ENCODE measurements at regions not wholly inside any gene's neighbourhood (a gene's known extent, or its start where the extent isn't known, plus 50 kb on each side); places are given as distances from the start of the nearest gene placed in this dataset.

- ATAC-seq (peak; percentile 52), DNase-seq (no peak)
- intact Hi-C loops (cut with DNase I, micrococcal nuclease) = no loop called here
- Histone ChIP-seq H3K9me3 (no peaks in the 10 kb centered on the region), H3K36me3 (ENCODE audit: low read depth) (no peaks in the 10 kb centered on the region), H3K4me1 (ENCODE audit: low read depth) (peaks cover 4% of the 10 kb centered on the region), H3K4me3 (no peak overlapping the region)
- no peak for TF ChIP-seq CTCF (IDR thresholded peaks at IDR 0.05)
These were observed 173.0 kb upstream of the E2F7 start for GRCh38 chr12:77238335-77238734.

GRCh38 chr12:77237896-77238295 is 172.5 kb upstream of the E2F7 start:
- Histone ChIP-seq H3K4me1 (ENCODE audit: low read depth) (peaks cover 4% of the 10 kb centered on the region), H3K9me3 (no peaks in the 10 kb centered on the region), H3K36me3 (ENCODE audit: low read depth) (no peaks in the 10 kb centered on the region), H3K4me3 (no peak overlapping the region)
- intact Hi-C loops (cut with DNase I, micrococcal nuclease) = no loop called here
- ATAC-seq (no peak), DNase-seq (no peak)
- TF ChIP-seq CTCF (IDR thresholded peaks at IDR 0.05) = no peak

- no peaks in the 10 kb centered on the region for H3K9me3 ChIP-seq
- intact Hi-C loops (cut with DNase I, micrococcal nuclease) = no loop called here
- H3K4me3 ChIP-seq = no peak overlapping the region
- H3K4me1 ChIP-seq (ENCODE audit: low read depth) = peaks cover 4% of the 10 kb centered on the region
- DNase-seq (no peak), ATAC-seq (no peak)
- no peak for TF ChIP-seq CTCF (IDR thresholded peaks at IDR 0.05)
- H3K36me3 ChIP-seq (ENCODE audit: low read depth) = no peaks in the 10 kb centered on the region
These were observed 170.7 kb upstream of the E2F7 start for GRCh38 chr12:77236066-77236465.

- H3K4me1 ChIP-seq (ENCODE audit: low read depth) = no peaks in the 10 kb centered on the region
- no peak for DNase-seq
- intact Hi-C loops (cut with DNase I, micrococcal nuclease) = no loop called here
- ATAC-seq = no peak
- H3K4me3 ChIP-seq = no peak overlapping the region
- no peaks in the 10 kb centered on the region for H3K36me3 ChIP-seq (ENCODE audit: low read depth)
- H3K9me3 ChIP-seq = no peaks in the 10 kb centered on the region
- no peak for TF ChIP-seq CTCF (IDR thresholded peaks at IDR 0.05)
These were observed 166.7 kb upstream of the E2F7 start for GRCh38 chr12:77232045-77232444.

GRCh38 chr12:77231501-77231918 is 166.1 kb upstream of the E2F7 start:
- Histone ChIP-seq H3K4me1 (ENCODE audit: low read depth) (no peaks in the 10 kb centered on the region), H3K9me3 (no peaks in the 10 kb centered on the region), H3K36me3 (ENCODE audit: low read depth) (no peaks in the 10 kb centered on the region), H3K4me3 (no peak overlapping the region)
- no peak for TF ChIP-seq CTCF (IDR thresholded peaks at IDR 0.05)
- ATAC-seq (peak; percentile 72), DNase-seq (peak; percentile 45 to 72 (median 50))
- intact Hi-C loops (cut with DNase I, micrococcal nuclease) = no loop called here

Data from mucosa of descending colon (tissue), 3 donors.